H1 (cell line): ENCODE measurements at regions not wholly inside any gene's neighbourhood (a gene's known extent, or its start where the extent isn't known, plus 50 kb on each side); places are given as distances from the start of the nearest gene placed in this dataset.
A peak's percentile ranks its signal among the peaks of the same experiment; 100 is the strongest.

Experiments
- CTCF ChIA-PET: fragments of 300-600 bp; sonication (Branson Sonifier 250); formaldehyde crosslinking; loops from one replicate; lab custom pipeline; 2021; ENCODE audit not compliant: partially characterized antibody; lab: Charles Lee
- POLR2A ChIA-PET: fragments of 300-600 bp; sonication (Branson Sonifier 250); formaldehyde crosslinking; loops from one replicate; lab custom pipeline; 2021; ENCODE audit warnings: inconsistent platforms; ENCODE audit not compliant: partially characterized antibody; lab: Charles Lee
- DNase-seq, 2 experiments: peaks; one replicate each; pipeline versions ENCODE4 v3.0.0 to v3.0.0-alpha.2; 2010 to 2022; ENCODE audit warnings: low spot score in 2 of 2, low read depth in 1 of 2, mixed read lengths in 1 of 2
- FAIRE-seq: peaks from 2 replicates; lab custom pipeline; 2011; peaks lifted over from hg19 to GRCh38; lab: Jason Lieb, UNC
- H2AFZ ChIP-seq: 2 replicates; pipeline ENCODE4 v1.8.1; 2012; ENCODE audit warnings: low read length, inconsistent platforms
- H2AK5ac ChIP-seq: 2 replicates; pipeline ENCODE4 v1.6.1; 2013; ENCODE audit warnings: low read depth, low read length
- H2BK120ac ChIP-seq: replicated peaks from 2 replicates; pipeline ENCODE3; 2013; ENCODE audit warnings: low read depth, low read length, inconsistent platforms
- H2BK12ac ChIP-seq: 2 replicates; pipeline ENCODE4 v1.6.1; 2013; ENCODE audit warnings: low read depth, low read length
- H2BK15ac ChIP-seq: 2 replicates; pipeline ENCODE4 v1.6.1; 2013; ENCODE audit warnings: low read length
- H2BK20ac ChIP-seq: 2 replicates; pipeline ENCODE4 v1.6.1; 2013; ENCODE audit warnings: low read length
- H2BK5ac ChIP-seq: 2 replicates; pipeline ENCODE4 v1.6.1; 2013; ENCODE audit warnings: low read depth, low read length
- H3K14ac ChIP-seq: 2 replicates; pipeline ENCODE4 v1.6.1; 2013; ENCODE audit warnings: inconsistent platforms; ENCODE audit not compliant: insufficient read length
- H3K18ac ChIP-seq: 2 replicates; pipeline ENCODE4 v1.6.1; 2013; ENCODE audit warnings: low read length; ENCODE audit errors: extremely low read depth
- H3K23ac ChIP-seq: 2 replicates; pipeline ENCODE4 v1.6.1; 2013; ENCODE audit warnings: inconsistent platforms; ENCODE audit not compliant: insufficient read length
- H3K23me2 ChIP-seq: 2 replicates; pipeline ENCODE4 v1.6.1; 2013; ENCODE audit warnings: low read depth, low read length
- H3K27ac ChIP-seq: 2 replicates; pipeline ENCODE4 v1.6.1; 2011; ENCODE audit warnings: low read depth, low read length, inconsistent platforms
- H3K27me3 ChIP-seq, 4 experiments: replicated peaks in 1 of 4; 1 replicate in 1 of 4; 2 replicates in 3 of 4; pipeline versions ENCODE4 v1.6.1 to v1.8.1; 2011 to 2013; ENCODE audit warnings: low read length in 3 of 4, mild to moderate bottlenecking in 3 of 4, inconsistent platforms in 2 of 4, mixed read lengths in 2 of 4, moderate library complexity in 1 of 4; ENCODE audit not compliant: control insufficient read depth in 3 of 4, insufficient read depth in 3 of 4; ENCODE audit errors: extremely low read depth in 1 of 4
- H3K36me3 ChIP-seq, 4 experiments: 2 replicates each; pipeline versions ENCODE4 v1.6.1 to v1.8.1; 2011 to 2013; ENCODE audit warnings: mild to moderate bottlenecking in 4 of 4, low read length in 3 of 4, moderate library complexity in 2 of 4, control low read depth in 1 of 4, inconsistent platforms in 1 of 4; ENCODE audit not compliant: insufficient read depth in 4 of 4, control insufficient read depth in 2 of 4
- H3K4ac ChIP-seq: replicated peaks from 2 replicates; pipeline ENCODE3; 2013; ENCODE audit warnings: low read length, low read depth, mixed read lengths, inconsistent platforms; ENCODE audit not compliant: insufficient read length
- H3K4me1 ChIP-seq, 4 experiments: replicated peaks in 1 of 4; 1 replicate in 1 of 4; 2 replicates in 3 of 4; pipeline versions ENCODE4 v1.6.1 to v1.8.1; 2011 to 2013; ENCODE audit warnings: low read length in 3 of 4, inconsistent platforms in 2 of 4, mixed read lengths in 1 of 4; ENCODE audit not compliant: insufficient read depth in 4 of 4, control insufficient read depth in 3 of 4
- H3K4me2 ChIP-seq, 2 experiments: 2 replicates each; pipeline versions ENCODE4 v1.6.1 to v1.8.1; 2011 to 2013; ENCODE audit warnings: low read depth in 2 of 2, low read length in 2 of 2, control low read depth in 1 of 2, inconsistent platforms in 1 of 2, mild to moderate bottlenecking in 1 of 2; ENCODE audit not compliant: insufficient read depth in 1 of 2
- H3K4me3 ChIP-seq, 4 experiments: fragments of 200-600, 300-600 bp in 1 of 4; sonication (generic), shearing (Covaris generic), sonication (Bioruptor Twin) in 1 of 4; 2 replicates each; pipeline versions ENCODE4 v1.5.1 to v1.8.1; 2011 to 2016; ENCODE audit warnings: low read length in 4 of 4, low read depth in 3 of 4, control low read depth in 2 of 4, inconsistent platforms in 2 of 4, mild to moderate bottlenecking in 2 of 4, mixed read lengths in 1 of 4, moderate library complexity in 1 of 4; ENCODE audit not compliant: insufficient read depth in 2 of 4; ENCODE audit errors: extremely low read depth in 1 of 4
- H3K56ac ChIP-seq: replicated peaks from 2 replicates; pipeline ENCODE3; 2013; ENCODE audit warnings: low read depth, mild to moderate bottlenecking, mixed read lengths, low read length, inconsistent platforms; ENCODE audit not compliant: insufficient read length
- H3K79me1 ChIP-seq: 2 replicates; pipeline ENCODE4 v1.6.1; 2013; ENCODE audit warnings: low read depth, low read length, control low read depth
- H3K79me2 ChIP-seq, 2 experiments: 2 replicates each; pipeline versions ENCODE4 v1.6.1 to v1.8.1; 2012 to 2013; ENCODE audit warnings: low read length in 2 of 2, mild to moderate bottlenecking in 2 of 2, inconsistent platforms in 1 of 2; ENCODE audit not compliant: insufficient read depth in 2 of 2, control insufficient read depth in 1 of 2
- H3K9ac ChIP-seq, 4 experiments: replicated peaks in 1 of 4; 1 replicate in 1 of 4; 2 replicates in 3 of 4; pipeline versions ENCODE4 v1.6.1 to v1.8.1; 2011 to 2013; ENCODE audit warnings: low read depth in 3 of 4, low read length in 3 of 4, control low read depth in 2 of 4, mild to moderate bottlenecking in 2 of 4, moderate library complexity in 2 of 4, inconsistent platforms in 1 of 4; ENCODE audit errors: extremely low read depth in 1 of 4
- H3K9me3 ChIP-seq, 2 experiments: 2 replicates each; pipeline versions ENCODE4 v1.6.1 to v1.8.1; 2012 to 2013; ENCODE audit warnings: mild to moderate bottlenecking in 2 of 2, moderate library complexity in 2 of 2, control low read depth in 1 of 2, inconsistent platforms in 1 of 2, low read depth in 1 of 2, low read length in 1 of 2, mixed read lengths in 1 of 2; ENCODE audit not compliant: insufficient read depth in 2 of 2
- H4K20me1 ChIP-seq, 2 experiments: replicated peaks in 1 of 2; 2 replicates each; pipeline versions ENCODE3 to v1.8.1; 2011 to 2013; ENCODE audit warnings: inconsistent platforms in 2 of 2, low read length in 2 of 2, mild to moderate bottlenecking in 1 of 2; ENCODE audit not compliant: insufficient read depth in 2 of 2, control insufficient read depth in 1 of 2
- H4K5ac ChIP-seq: 2 replicates; pipeline ENCODE4 v1.6.1; 2013; ENCODE audit warnings: low read length, low read depth, mixed read lengths, inconsistent platforms; ENCODE audit not compliant: insufficient read length
- H4K8ac ChIP-seq: 2 replicates; pipeline ENCODE4 v1.8.0; 2013; ENCODE audit warnings: mild to moderate bottlenecking, moderate library complexity, low read length, inconsistent platforms; ENCODE audit not compliant: insufficient read depth; ENCODE audit errors: extremely low read depth
- H4K91ac ChIP-seq: replicated peaks from 2 replicates; pipeline ENCODE3; 2013; ENCODE audit warnings: low read length, mixed read lengths, inconsistent platforms; ENCODE audit not compliant: insufficient read length
- ASH2L ChIP-seq: fragments of 200-600, 300-600 bp; sonication (generic); IDR thresholded peaks from one replicate; pipeline ENCODE4 v1.7.1; 2017; ENCODE audit warnings: low read length
- CBX8 ChIP-seq: fragments of 300-800, 300-1000 bp; sonication (generic); IDR thresholded peaks from 2 replicates; pipeline ENCODE4 v1.7.1; 2016; ENCODE audit warnings: low read depth, low read length, borderline replicate concordance
- CHD1 ChIP-seq: IDR thresholded peaks from 2 replicates; pipeline ENCODE4 v1.6.1; 2012; ENCODE audit warnings: low read depth, low read length, improper control_type of control experiment
- EZH2 ChIP-seq: fragments of 200-600 bp; sonication (generic); IDR thresholded peaks from 2 replicates; pipeline ENCODE4 v1.7.1; 2012; ENCODE audit warnings: low read depth, mild to moderate bottlenecking, moderate library complexity, low read length, inconsistent platforms; ENCODE audit not compliant: severe bottlenecking
- HDAC6 ChIP-seq: IDR thresholded peaks from one replicate; pipeline ENCODE4 v1.7.1; 2012; ENCODE audit warnings: low read depth, mild to moderate bottlenecking, inconsistent platforms, low read length, moderate library complexity
- JUND ChIP-seq: IDR thresholded peaks from 2 replicates; pipeline ENCODE4 v1.6.1; 2011; ENCODE audit warnings: mild to moderate bottlenecking, improper control_type of control experiment, low read length
- KDM1A ChIP-seq: fragments of 200-600, 300-600 bp; sonication (generic); IDR thresholded peaks from 2 replicates; pipeline ENCODE4 v1.7.1; 2016; ENCODE audit warnings: mild to moderate bottlenecking, low read length, borderline replicate concordance
- NANOG ChIP-seq: IDR thresholded peaks from 2 replicates; pipeline ENCODE4 v1.6.1; 2011; ENCODE audit warnings: low read length, low read depth, mild to moderate bottlenecking, inconsistent platforms; ENCODE audit not compliant: insufficient read depth, poor library complexity, severe bottlenecking
- POLR2AphosphoS5 ChIP-seq: IDR thresholded peaks from 2 replicates; pipeline ENCODE4 v1.6.1; 2011; ENCODE audit warnings: low read depth, low read length
- POU5F1 ChIP-seq: IDR thresholded peaks from 2 replicates; pipeline ENCODE4 v1.6.1; 2011; ENCODE audit warnings: low read depth, mild to moderate bottlenecking, low read length, moderate library complexity
- RBBP5 ChIP-seq: IDR thresholded peaks from 2 replicates; pipeline ENCODE4 v1.7.1; 2012; ENCODE audit warnings: low read depth, mild to moderate bottlenecking, inconsistent platforms, low read length, moderate library complexity, borderline replicate concordance
- RFX5 ChIP-seq: IDR thresholded peaks from 2 replicates; pipeline ENCODE4 v1.6.1; 2011; ENCODE audit warnings: low read depth, low read length, improper control_type of control experiment, borderline replicate concordance
- SIN3A ChIP-seq, 2 experiments: IDR thresholded peaks in 1 of 2; conservative IDR thresholded peaks in 1 of 2; 2 replicates each; pipeline ENCODE4 v1.6.1; 2011 to 2012; ENCODE audit warnings: low read length in 2 of 2, improper control_type of control experiment in 1 of 2, low read depth in 1 of 2, mild to moderate bottlenecking in 1 of 2
- SUZ12 ChIP-seq: fragments of 200-600 bp; sonication (generic); IDR thresholded peaks from 2 replicates; pipeline ENCODE4 v1.6.1; 2012; ENCODE audit warnings: mild to moderate bottlenecking, inconsistent platforms, low read length, moderate library complexity, mixed read lengths
- WGBS, 2 experiments: shearing (Covaris generic) in 1 of 2; methylation state at CpG; one replicate each; pipeline versions ENCODE4 v1.1.6 to v1.1.7; 2013 to 2015; ENCODE audit warnings: low lambda C conversion rate in 2 of 2, mixed read lengths in 2 of 2, inconsistent platforms in 1 of 2, low coverage in 1 of 2, missing lambda C conversion rate in 1 of 2; ENCODE audit not compliant: insufficient replicate concordance in 2 of 2, insufficient coverage in 1 of 2, insufficient read length in 1 of 2; ENCODE audit errors: extremely low coverage in 1 of 2, missing lambda C conversion rate in 1 of 2; 5-methylcytosine and 5-hydroxymethylcytosine counted together

- Histone ChIP-seq H4K5ac (no peak overlapping the region), H4K91ac (no peak overlapping the region), H3K27ac (no peak overlapping the region), H3K9me3 (peaks cover 4 to 7% of the 10 kb centered on the region in 2 experiments; a peak in 2 of 4 replicates), H3K56ac (no peak overlapping the region), H2BK120ac (no peak overlapping the region), H2BK20ac (no peak overlapping the region), H2BK12ac (no peak overlapping the region), H3K4ac (no peak overlapping the region), H3K4me3 (no peak overlapping the region), H3K4me2 (no peak overlapping the region), H3K27me3 (no peaks in the 10 kb centered on the region), H3K14ac (no peak overlapping the region), H4K8ac (0 out of 2 replicates have a peak overlapping the region, but pooled peaks have one; percentile 38), H3K79me2 (no peaks in the 10 kb centered on the region), H2BK5ac (no peak overlapping the region), H2AK5ac (no peak overlapping the region), H3K23ac (no peak overlapping the region), H3K23me2 (no peaks in the 10 kb centered on the region), H3K4me1 (no peaks in the 10 kb centered on the region), H2BK15ac (no peak overlapping the region), H4K20me1 (no peaks in the 10 kb centered on the region), H3K79me1 (no peaks in the 10 kb centered on the region), H3K9ac (no peak overlapping the region), H3K18ac (no peak overlapping the region), H3K36me3 (no peaks in the 10 kb centered on the region), H2AFZ (no peak overlapping the region)
- WGBS, 2 experiments = 90% methylated on average over 4 of the region's 5 CpGs; no CpG with 5 or more reads in 1 of the 2 experiments
- CTCF ChIA-PET = interaction anchor here (0.6 to 1.3 kb wide), 3 partner anchors 17 to 458 kb away, joined by 3 to 4 read pairs (median 4); no protein-coding TSS in a partner anchor
- POLR2A ChIA-PET = no interaction called here
- no peak for DNase-seq
- FAIRE-seq = no peak
- TF ChIP-seq RBBP5 = no peak
- TF ChIP-seq NANOG = no peak
- TF ChIP-seq POLR2AphosphoS5 = no peak
- TF ChIP-seq ASH2L = no peak
- TF ChIP-seq EZH2 = no peak
- no peak for TF ChIP-seq CBX8
- TF ChIP-seq SUZ12 = no peak
- TF ChIP-seq SIN3A (conservative IDR thresholded peaks at IDR 0.05 in 1 of 2, IDR thresholded peaks at IDR 0.05 in 1 of 2; ENCODE audit: low read depth in 1 of 2, low read length in 2 of 2) = no peak
- no peak for TF ChIP-seq KDM1A
- TF ChIP-seq CHD1 = no peak
- TF ChIP-seq RFX5 = no peak
- no peak for TF ChIP-seq HDAC6
- TF ChIP-seq POU5F1 = no peak
- no peak for TF ChIP-seq JUND
Observed at GRCh38 chr21:32214654-32215305, 64.1 kb downstream of the MIS18A start.
